Sigmoid colon (tissue), 6 donors: ENCODE measurements at regions not wholly inside any gene's neighbourhood (a gene's known extent, or its start where the extent isn't known, plus 50 kb on each side); places are given as distances from the start of the nearest gene placed in this dataset.

Source experiments
- DNase-seq: peaks from one replicate; pipeline ENCODE4 v3.0.0-alpha.2; 2019
- H3K27ac ChIP-seq, 4 donors: fragments of 200-600 bp; sonication (generic); one replicate each; pipeline ENCODE4 v1.5.1; 2016 to 2019; ENCODE audit warnings: mild to moderate bottlenecking in 1 of 4
- H3K27me3 ChIP-seq, 3 donors: fragments of 200-600 bp; sonication (generic); one replicate each; pipeline ENCODE4 v1.5.1; 2019; ENCODE audit warnings: mild to moderate bottlenecking in 1 of 3
- H3K36me3 ChIP-seq, 4 donors: fragments of 200-600 bp; sonication (generic); one replicate each; pipeline ENCODE4 v1.5.1; 2016 to 2019
- H3K4me1 ChIP-seq, 4 donors: fragments of 200-600 bp; sonication (generic); one replicate each; pipeline ENCODE4 v1.5.1; 2017 to 2019
- H3K4me3 ChIP-seq, 4 donors: fragments of 200-600 bp; sonication (generic); one replicate each; pipeline ENCODE4 v1.5.1; 2017 to 2019; ENCODE audit warnings: mild to moderate bottlenecking in 2 of 4, moderate library complexity in 1 of 4
- H3K9me3 ChIP-seq, 4 donors: fragments of 200-600 bp in 3 of 4; sonication (generic) in 3 of 4; one replicate each; pipeline versions ENCODE4 v1.5.1 to v1.6.1; 2013 to 2019
- CTCF ChIP-seq, 4 experiments: fragments of 450-650 bp in 3 of 4; fragments of 200-600 bp in 1 of 4; IDR thresholded peaks; one replicate each; pipeline ENCODE4 v1.5.1; 2016 to 2019; ENCODE audit warnings: antibody characterized with exemption in 4 of 4, mild to moderate bottlenecking in 3 of 4, moderate library complexity in 2 of 4
- EP300 ChIP-seq, 4 donors: sonication (generic); formaldehyde crosslinking; IDR thresholded peaks; one replicate each; pipeline ENCODE4 v1.6.1; 2017; ENCODE audit warnings: antibody characterized with exemption in 4 of 4
- POLR2A ChIP-seq, 2 donors: fragments of 450-650 bp; IDR thresholded peaks; one replicate each; pipeline ENCODE4 v1.6.1; 2016; ENCODE audit warnings: antibody characterized with exemption in 2 of 2, mild to moderate bottlenecking in 2 of 2, moderate library complexity in 2 of 2
- POLR2AphosphoS5 ChIP-seq, 4 donors: sonication (generic); formaldehyde crosslinking; IDR thresholded peaks; one replicate each; pipeline ENCODE4 v1.6.1; 2017; ENCODE audit warnings: antibody characterized with exemption in 4 of 4
- WGBS, 2 donors: extraction: QIAGEN DNeasy Blood & Tissue Kit; methylation state at CpG; one replicate each; pipeline ENCODE4 v1.1.7; 2013; 5-methylcytosine and 5-hydroxymethylcytosine counted together
- intact Hi-C: fragments of 100-400 bp; cut with DNase I; formaldehyde crosslinking; loops from one replicate; pipeline ENCODE4 v1.15.1; 2023
- donor health status: healthy with polysubstance abuse.
- donor health status: healthy.

- intact Hi-C loops, result no loop called here
Measured at GRCh38 chr12:75725521-75726111, 214.2 kb upstream of the KRR1 start.

GRCh38 chr12:75724928-75725312 lies 213.5 kb upstream of the KRR1 start:
- Histone ChIP-seq H3K27me3 (no peaks in the 10 kb centered on the region), H3K9me3 (no peaks in the 10 kb centered on the region), H3K27ac (peak overlapping the region in 3 of 4 donors; percentile 62 to 79 (median 71)), H3K4me3 (no peak overlapping the region), H3K4me1 (peaks cover 0 to 61% (median 56%) of the 10 kb centered on the region in 4 donors), H3K36me3 (no peaks in the 10 kb centered on the region)
- intact Hi-C loops, result loop anchor here (5.0 kb wide), 1 partner anchor 302 kb away; no protein-coding TSS in a partner anchor
- 64 to 78% methylated on average over 5 of the region's 5 CpGs for WGBS, 2 donors
- TF ChIP-seq POLR2AphosphoS5 (IDR thresholded peaks at IDR 0.05) (peak in 2 of 4 donors; percentile 44 to 59), CTCF (IDR thresholded peaks at IDR 0.05) (no peak)
- DNase-seq, result peak; percentile 67

More at GRCh38 chr12:75725521-75726111, 214.2 kb upstream of the KRR1 start:
- peak overlapping the region in 3 of 4 donors; percentile 62 to 79 (median 71) for H3K27ac ChIP-seq
- no peak for TF ChIP-seq POLR2A (IDR thresholded peaks at IDR 0.05)
- no peak for TF ChIP-seq CTCF (IDR thresholded peaks at IDR 0.05)
- TF ChIP-seq POLR2AphosphoS5 (IDR thresholded peaks at IDR 0.05), result peak; percentile 53 to 85 (median 72)
- TF ChIP-seq EP300 (IDR thresholded peaks at IDR 0.05), result peak in 2 of 4 donors; percentile 31 to 58
- WGBS, 2 donors, result 64 to 69% methylated on average over 3 of the region's 3 CpGs
- H3K4me3 ChIP-seq, result no peak overlapping the region
- H3K4me1 ChIP-seq, result peaks cover 0 to 57% (median 52%) of the 10 kb centered on the region in 4 donors
- no peaks in the 10 kb centered on the region for H3K27me3 ChIP-seq
- no peaks in the 10 kb centered on the region for H3K36me3 ChIP-seq
- no peaks in the 10 kb centered on the region for H3K9me3 ChIP-seq
- no peak for DNase-seq

- intact Hi-C loops, result loop anchor here (5.0 kb wide), 1 partner anchor 303 kb away; no protein-coding TSS in a partner anchor
- no peaks in the 10 kb centered on the region for H3K9me3 ChIP-seq
- WGBS, 2 donors, result 87 to 89% methylated on average over 11 of the region's 11 CpGs
- H3K4me3 ChIP-seq, result no peak overlapping the region
- no peak for DNase-seq
- no peaks in the 10 kb centered on the region for H3K36me3 ChIP-seq
- TF ChIP-seq EP300 (IDR thresholded peaks at IDR 0.05), result no peak
- TF ChIP-seq POLR2AphosphoS5 (IDR thresholded peaks at IDR 0.05), result no peak
- H3K27me3 ChIP-seq, result no peaks in the 10 kb centered on the region
- H3K4me1 ChIP-seq, result peaks cover 0 to 61% (median 56%) of the 10 kb centered on the region in 4 donors
- peak overlapping the region in 3 of 4 donors; percentile 62 to 79 (median 71) for H3K27ac ChIP-seq
Measured at GRCh38 chr12:75724307-75724927, 213.0 kb upstream of the KRR1 start.

GRCh38 chr12:75722714-75723200 lies 211.3 kb upstream of the KRR1 start:
- WGBS, 2 donors, result 24 to 36% methylated on average over 5 of the region's 5 CpGs
- Histone ChIP-seq H3K9me3 (no peaks in the 10 kb centered on the region), H3K27ac (peak overlapping the region; percentile 62 to 75 (median 70)), H3K36me3 (no peaks in the 10 kb centered on the region), H3K4me3 (no peak overlapping the region), H3K4me1 (peaks cover 0 to 61% (median 56%) of the 10 kb centered on the region in 4 donors), H3K27me3 (no peaks in the 10 kb centered on the region)
- peak; percentile 88 for DNase-seq
- intact Hi-C loops, result loop anchor here (5.0 kb wide), 1 partner anchor 305 kb away; no protein-coding TSS in a partner anchor
- TF ChIP-seq POLR2AphosphoS5 (IDR thresholded peaks at IDR 0.05) (peak; percentile 44 to 90 (median 75)), EP300 (IDR thresholded peaks at IDR 0.05) (peak in 2 of 4 donors; percentile 15 to 25), CTCF (IDR thresholded peaks at IDR 0.05) (no peak)

GRCh38 chr12:75721796-75722195 lies 210.4 kb upstream of the KRR1 start:
- H3K9me3 ChIP-seq, result no peaks in the 10 kb centered on the region
- no peak overlapping the region for H3K4me3 ChIP-seq
- intact Hi-C loops, result loop anchor here (5.0 kb wide), 1 partner anchor 306 kb away; no protein-coding TSS in a partner anchor
- WGBS, 2 donors, result 33 to 64% methylated on average over 2 of the region's 2 CpGs
- peak overlapping the region; percentile 62 to 75 (median 70) for H3K27ac ChIP-seq
- TF ChIP-seq POLR2AphosphoS5 (IDR thresholded peaks at IDR 0.05) (no peak), POLR2A (IDR thresholded peaks at IDR 0.05) (no peak), CTCF (IDR thresholded peaks at IDR 0.05) (no peak), EP300 (IDR thresholded peaks at IDR 0.05) (no peak)
- DNase-seq, result no peak
- H3K36me3 ChIP-seq, result no peaks in the 10 kb centered on the region
- H3K4me1 ChIP-seq, result peaks cover 0 to 61% (median 56%) of the 10 kb centered on the region in 4 donors
- H3K27me3 ChIP-seq, result no peaks in the 10 kb centered on the region
